Transverse colon (tissue), 4 donors: ENCODE measurements at regions not wholly inside any gene's neighbourhood (a gene's known extent, or its start where the extent isn't known, plus 50 kb on each side); places are given as distances from the start of the nearest gene placed in this dataset.

Source experiments
- DNase-seq: peaks from one replicate; pipeline ENCODE4 v3.0.0-alpha.2; 2019
- H3K27ac ChIP-seq, 4 donors: fragments of 200-600 bp; sonication (generic); 2 replicates each; pipeline ENCODE4 v1.5.1; 2016 to 2018; ENCODE audit warnings: inconsistent platforms in 4 of 4
- H3K27me3 ChIP-seq: fragments of 200-600 bp; sonication (generic); 2 replicates; pipeline ENCODE4 v1.5.1; 2017; ENCODE audit warnings: inconsistent platforms
- H3K36me3 ChIP-seq, 4 donors: fragments of 200-600 bp; sonication (generic); 2 replicates each; pipeline ENCODE4 v1.5.1; 2017 to 2019; ENCODE audit warnings: inconsistent platforms in 4 of 4
- H3K4me1 ChIP-seq, 4 donors: fragments of 200-600 bp; sonication (generic); 2 replicates each; pipeline ENCODE4 v1.5.1; 2017 to 2020; ENCODE audit warnings: inconsistent platforms in 4 of 4
- H3K4me3 ChIP-seq, 4 donors: fragments of 200-600 bp; sonication (generic); 1 replicate in 1 of 4; 2 replicates in 3 of 4; pipeline versions ENCODE4 v1.5.1 to v1.6.1; 2017 to 2019; ENCODE audit warnings: inconsistent platforms in 4 of 4
- H3K9me3 ChIP-seq, 2 donors: fragments of 200-600 bp; sonication (generic); 2 replicates each; pipeline ENCODE4 v1.5.1; 2017 to 2019; ENCODE audit warnings: inconsistent platforms in 2 of 2
- CTCF ChIP-seq, 5 experiments: fragments of 200-600 bp in 3 of 5; fragments of 450-650 bp in 2 of 5; sonication (generic) in 3 of 5; IDR thresholded peaks; 1 replicate in 2 of 5; 2 replicates in 3 of 5; pipeline ENCODE4 v1.5.1; 2016 to 2017; ENCODE audit warnings: antibody characterized with exemption in 5 of 5, inconsistent platforms in 3 of 5, mild to moderate bottlenecking in 2 of 5, moderate library complexity in 1 of 5
- EP300 ChIP-seq: sonication (generic); formaldehyde crosslinking; IDR thresholded peaks from one replicate; pipeline ENCODE4 v1.6.1; 2017; ENCODE audit warnings: antibody characterized with exemption, low read depth
- POLR2A ChIP-seq: fragments of 450-650 bp; IDR thresholded peaks from one replicate; pipeline ENCODE4 v1.6.1; 2016; ENCODE audit warnings: antibody characterized with exemption, mild to moderate bottlenecking, moderate library complexity
- POLR2AphosphoS5 ChIP-seq, 3 donors: sonication (generic); formaldehyde crosslinking; IDR thresholded peaks; one replicate each; pipeline ENCODE4 v1.6.1; 2016; ENCODE audit warnings: antibody characterized with exemption in 3 of 3
- WGBS, 2 donors: methylation state at CpG; one replicate each; pipeline ENCODE4 v1.1.5; 2018; ENCODE audit warnings: low coverage in 1 of 2; 5-methylcytosine and 5-hydroxymethylcytosine counted together
- in situ Hi-C, 4 donors: fragments of 200-750 bp; cut with MboI; loops; one replicate each; pipeline versions ENCODE4 v1.15.0 to v1.15.1; 2017; ENCODE audit warnings: low sequenced_read_pairs in 3 of 4, low pct_ligation_motif_present in 1 of 4, low pct_unique_long_range_greater_than_20kb in 1 of 4
- intact Hi-C: fragments of 100-400 bp; cut with DNase I; formaldehyde crosslinking; loops from one replicate; pipeline ENCODE4 v1.15.1; 2023; ENCODE audit warnings: low total_unique reads

DNA sequence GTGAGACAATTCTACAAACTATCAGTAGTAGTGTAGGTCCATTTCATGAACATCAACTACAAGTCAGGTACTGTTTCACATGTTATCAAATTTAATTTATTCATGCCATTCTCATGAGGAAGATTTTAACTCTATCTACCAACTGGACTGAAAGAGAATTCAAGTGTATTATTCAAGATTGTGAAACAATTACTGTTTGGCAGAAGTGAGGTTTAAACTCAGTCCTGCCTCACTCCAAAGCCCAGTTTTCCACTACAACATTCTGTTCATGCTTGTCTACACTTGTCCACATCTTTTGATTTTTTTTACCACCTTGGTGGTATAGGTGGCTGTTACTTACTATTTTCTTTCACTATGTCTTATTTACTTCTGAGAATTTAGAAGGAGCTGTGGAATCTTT is 272.9 kb downstream of the TGFB2 start:
- no peaks in the 10 kb centered on the region for H3K9me3 ChIP-seq
- TF ChIP-seq CTCF (IDR thresholded peaks at IDR 0.05) (no peak), POLR2A (no peak), POLR2AphosphoS5 (IDR thresholded peaks at IDR 0.05) (no peak), EP300 (no peak)
- no peak overlapping the region for H3K4me3 ChIP-seq
- no peak overlapping the region for H3K27ac ChIP-seq
- DNase-seq: no peak
- H3K4me1 ChIP-seq: no peaks in the 10 kb centered on the region
- no peaks in the 10 kb centered on the region for H3K27me3 ChIP-seq
- no peaks in the 10 kb centered on the region for H3K36me3 ChIP-seq
- intact Hi-C loops (no loop called here), in situ Hi-C loops (no loop called here)

GRCh38 chr1:218620956-218621355 is 275.8 kb downstream of the TGFB2 start:
- TF ChIP-seq CTCF (IDR thresholded peaks at IDR 0.05): no peak
- no peak for TF ChIP-seq EP300
- no peak for TF ChIP-seq POLR2A
- TF ChIP-seq POLR2AphosphoS5 (IDR thresholded peaks at IDR 0.05): no peak
- in situ Hi-C loops (no loop called here), intact Hi-C loops (no loop called here)
- H3K27me3 ChIP-seq: no peaks in the 10 kb centered on the region
- no peak for DNase-seq
- 57 to 63% methylated on average over 1 of the region's 1 CpG for WGBS, 2 donors
- no peaks in the 10 kb centered on the region for H3K9me3 ChIP-seq
- no peaks in the 10 kb centered on the region for H3K36me3 ChIP-seq
- no peak overlapping the region for H3K27ac ChIP-seq
- no peaks in the 10 kb centered on the region for H3K4me1 ChIP-seq
- H3K4me3 ChIP-seq: no peak overlapping the region

- no peak for DNase-seq
- in situ Hi-C loops: no loop called here
Measured at GRCh38 chr1:218624052-218624451, 278.9 kb downstream of the TGFB2 start.

DNA sequence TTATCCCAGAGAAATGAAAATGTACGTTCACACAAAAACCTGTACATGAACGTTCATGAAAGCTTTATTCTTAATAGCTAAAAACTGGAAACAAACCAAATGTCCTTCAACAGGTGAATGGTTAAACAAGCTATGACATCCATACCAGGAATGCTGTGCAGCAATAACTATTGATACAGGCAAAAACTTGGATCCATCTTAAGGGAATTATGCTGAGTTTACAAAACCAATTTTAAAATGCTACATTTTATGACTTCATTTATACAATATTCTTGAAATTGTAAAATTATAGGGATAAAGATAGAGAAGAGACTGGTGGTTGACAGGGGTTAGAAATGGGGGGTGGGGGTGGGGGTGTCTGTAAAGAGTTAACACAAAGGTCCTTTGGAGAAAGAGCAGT is 280.3 kb downstream of the TGFB2 start:
- 47 to 68% methylated on average over 2 of the region's 2 CpGs for WGBS, 2 donors
- Histone ChIP-seq H3K9me3 (peaks cover 0 to 4% of the 10 kb centered on the region in 2 donors), H3K27me3 (no peaks in the 10 kb centered on the region), H3K4me3 (no peak overlapping the region), H3K27ac (no peak overlapping the region), H3K36me3 (no peaks in the 10 kb centered on the region), H3K4me1 (no peaks in the 10 kb centered on the region)
- no peak for DNase-seq
- intact Hi-C loops: no loop called here
- in situ Hi-C loops: no loop called here
- TF ChIP-seq POLR2A: no peak
- no peak for TF ChIP-seq POLR2AphosphoS5 (IDR thresholded peaks at IDR 0.05)
- TF ChIP-seq CTCF (IDR thresholded peaks at IDR 0.05): no peak
- TF ChIP-seq EP300: no peak

More at GRCh38 chr1:218624052-218624451, 278.9 kb downstream of the TGFB2 start:
- Histone ChIP-seq H3K27me3 (no peaks in the 10 kb centered on the region), H3K27ac (no peak overlapping the region), H3K4me1 (no peaks in the 10 kb centered on the region), H3K4me3 (no peak overlapping the region), H3K36me3 (no peaks in the 10 kb centered on the region), H3K9me3 (peaks cover 0 to 4% of the 10 kb centered on the region in 2 donors)
- intact Hi-C loops: no loop called here
- TF ChIP-seq POLR2AphosphoS5 (IDR thresholded peaks at IDR 0.05): no peak
- TF ChIP-seq POLR2A: no peak
- TF ChIP-seq EP300: no peak
- no peak for TF ChIP-seq CTCF (IDR thresholded peaks at IDR 0.05)
- 70 to 91% methylated on average over 2 of the region's 2 CpGs for WGBS, 2 donors
